A549 (cell line): ENCODE measurements at regions not wholly inside any gene's neighbourhood (a gene's known extent, or its start where the extent isn't known, plus 50 kb on each side); places are given as distances from the start of the nearest gene placed in this dataset.

Experiments
- ATAC-seq, 2 experiments: fragments of 200-7000 bp in 1 of 2; fragments of >200 bp in 1 of 2; cut with Nextera tagmentation in 1 of 2; cut with Tn5 transposase in 1 of 2; 3 replicates each; pipeline versions ENCODE4 v1.8.0 to v1.9.1; 2018 to 2020; ENCODE audit warnings: mild to moderate bottlenecking in 1 of 2, moderate library complexity in 1 of 2
- CTCF ChIA-PET: fragments of 300-600 bp; sonication (Branson Sonifier 250); formaldehyde crosslinking; extraction: SDS; loops from one replicate; lab custom pipeline; 2021; ENCODE audit warnings: antibody characterized with exemption, inconsistent platforms; lab: Yijun Ruan, JAX
- POLR2A ChIA-PET: fragments of 350-600 bp; formaldehyde crosslinking; extraction: SDS; loops from one replicate; lab custom pipeline; 2021; ENCODE audit warnings: antibody characterized with exemption, inconsistent platforms; lab: Yijun Ruan, JAX
- DNase-seq, 2 experiments: peaks; one replicate each; pipeline versions ENCODE4 v3.0.0 to v3.0.0-alpha.2; 2011 to 2016; ENCODE audit warnings: low read depth in 1 of 2, low spot score in 1 of 2
- FAIRE-seq: peaks from 2 replicates; lab custom pipeline; 2011; peaks lifted over from hg19 to GRCh38; lab: Jason Lieb, UNC
- H3K27ac ChIP-seq, 2 experiments: fragments of >200 bp; sonication (Bioruptor Twin); formaldehyde crosslinking; 3 replicates each; pipeline ENCODE4 v1.5.1; 2016 to 2017
- H3K4me1 ChIP-seq: fragments of >200 bp; sonication (Bioruptor Twin); formaldehyde crosslinking; 3 replicates; pipeline ENCODE4 v1.6.1; 2016
- H3K4me2 ChIP-seq: fragments of >200 bp; sonication (Bioruptor Twin); formaldehyde crosslinking; 3 replicates; pipeline ENCODE4 v1.6.1; 2016
- H3K4me3 ChIP-seq: fragments of >200 bp; sonication (Bioruptor Twin); formaldehyde crosslinking; 3 replicates; pipeline ENCODE4 v1.5.1; 2016
- H3K9me3 ChIP-seq: fragments of >200 bp; sonication (Bioruptor Twin); formaldehyde crosslinking; 3 replicates; pipeline ENCODE4 v1.6.1; 2016
- BCL3 ChIP-seq: fragments of >200 bp; sonication (Bioruptor Twin); formaldehyde crosslinking; IDR thresholded peaks from 3 replicates; pipeline ENCODE4 v1.6.1; 2016
- CEBPB ChIP-seq, 2 experiments: fragments of >200 bp in 1 of 2; sonication (Bioruptor Twin) in 1 of 2; formaldehyde crosslinking in 1 of 2; IDR thresholded peaks; 2 replicates each; pipeline ENCODE4 v1.6.1; 2012 to 2016
- EHF ChIP-seq: fragments of 250-450 bp; sonication (Bioruptor Pico); IDR thresholded peaks from 2 replicates; pipeline ENCODE4 v1.5.0; 2020; ENCODE audit warnings: mild to moderate bottlenecking
- EHMT2 ChIP-seq: fragments of 200-600 bp; sonication (generic); IDR thresholded peaks from 2 replicates; pipeline ENCODE4 v1.6.1; 2016; ENCODE audit warnings: antibody characterized with exemption, low read depth, mild to moderate bottlenecking, moderate library complexity
- EP300 ChIP-seq, 2 experiments: fragments of >200 bp; sonication (Bioruptor Twin); formaldehyde crosslinking; IDR thresholded peaks; 2 replicates in 1 of 2; 3 replicates in 1 of 2; pipeline ENCODE4 v1.6.1; 2016 to 2017
- FOSB ChIP-seq: fragments of 250-450 bp; sonication (Bioruptor Pico); IDR thresholded peaks from 2 replicates; pipeline ENCODE4 v1.5.0; 2020; ENCODE audit warnings: mild to moderate bottlenecking, moderate library complexity
- FOXS1 ChIP-seq: fragments of 250-450 bp; sonication (Bioruptor Pico); IDR thresholded peaks from 2 replicates; pipeline ENCODE4 v1.5.0; 2020; ENCODE audit warnings: mild to moderate bottlenecking, moderate library complexity
- HDAC2 ChIP-seq: fragments of 200-600 bp; sonication (generic); IDR thresholded peaks from 2 replicates; pipeline ENCODE4 v1.6.1; 2016
- HES2 ChIP-seq: fragments of >200 bp; sonication (Bioruptor Twin); formaldehyde crosslinking; IDR thresholded peaks from 2 replicates; pipeline ENCODE4 v1.6.1; 2016
- HEYL ChIP-seq: fragments of 250-450 bp; sonication (Bioruptor Pico); IDR thresholded peaks from 2 replicates; pipeline ENCODE4 v1.8.0; 2021; ENCODE audit warnings: mild to moderate bottlenecking, moderate library complexity
- HOXA7 ChIP-seq: fragments of 250-450 bp; sonication (Bioruptor Pico); IDR thresholded peaks from 2 replicates; pipeline ENCODE4 v1.5.0; 2020; ENCODE audit warnings: mild to moderate bottlenecking, moderate library complexity
- JUN ChIP-seq, 2 experiments: fragments of >200 bp; sonication (Bioruptor Twin); formaldehyde crosslinking; IDR thresholded peaks; 2 replicates in 1 of 2; 3 replicates in 1 of 2; pipeline ENCODE4 v1.6.1; 2016 to 2017
- KDM1A ChIP-seq: fragments of 200-600 bp; sonication (generic); IDR thresholded peaks from 2 replicates; pipeline ENCODE4 v1.6.1; 2016; ENCODE audit warnings: low read depth, mild to moderate bottlenecking
- MAFK ChIP-seq: fragments of 450-650 bp; IDR thresholded peaks from 2 replicates; pipeline ENCODE4 v1.6.1; 2014; ENCODE audit not compliant: partially characterized antibody
- MAX ChIP-seq: IDR thresholded peaks from 2 replicates; pipeline ENCODE4 v1.6.1; 2012
- MAZ ChIP-seq: fragments of 150-350 bp; IDR thresholded peaks from 2 replicates; pipeline ENCODE4 v1.6.1; 2014; ENCODE audit warnings: antibody characterized with exemption, low read depth, low read length, borderline replicate concordance
- NFE2L2 ChIP-seq: fragments of 150-350 bp; conservative IDR thresholded peaks from 2 replicates; pipeline ENCODE4 v1.6.1; 2014; ENCODE audit warnings: low read length
- NR3C1 ChIP-seq: fragments of >200 bp; sonication (Bioruptor Twin); formaldehyde crosslinking; IDR thresholded peaks from 3 replicates; pipeline ENCODE4 v1.6.1; 2017
- PBX3 ChIP-seq: IDR thresholded peaks from 2 replicates; pipeline ENCODE4 v1.6.1; 2012
- PHF8 ChIP-seq: fragments of 200-600 bp; sonication (generic); IDR thresholded peaks from 2 replicates; pipeline ENCODE4 v1.6.1; 2016; ENCODE audit warnings: low read depth, mild to moderate bottlenecking, antibody characterized with exemption, moderate library complexity, borderline replicate concordance
- RARB ChIP-seq: fragments of 250-450 bp; sonication (Bioruptor Pico); IDR thresholded peaks from 2 replicates; pipeline ENCODE4 v1.8.0; 2021; ENCODE audit warnings: mild to moderate bottlenecking, moderate library complexity
- RCOR1 ChIP-seq: fragments of 150-350 bp; IDR thresholded peaks from 2 replicates; pipeline ENCODE4 v1.6.1; 2014; ENCODE audit warnings: antibody characterized with exemption, low read length, low read depth
- REST ChIP-seq: fragments of 200-600 bp; sonication (generic); IDR thresholded peaks from 2 replicates; pipeline ENCODE4 v1.6.1; 2016; ENCODE audit warnings: antibody characterized with exemption, mild to moderate bottlenecking, moderate library complexity
- RNF2 ChIP-seq: fragments of 200-600 bp; sonication (generic); IDR thresholded peaks from 2 replicates; pipeline ENCODE4 v1.6.1; 2016; ENCODE audit warnings: low read depth, mild to moderate bottlenecking, antibody characterized with exemption, moderate library complexity, borderline replicate concordance
- SMC3 ChIP-seq: fragments of >200 bp; sonication (Bioruptor Twin); formaldehyde crosslinking; IDR thresholded peaks from 3 replicates; pipeline ENCODE4 v1.6.1; 2018; ENCODE audit warnings: inconsistent platforms
- ZC3H11A ChIP-seq: fragments of 450-650 bp; IDR thresholded peaks from 2 replicates; pipeline ENCODE4 v1.6.1; 2014; ENCODE audit warnings: antibody characterized with exemption, mild to moderate bottlenecking
- ZFP36 ChIP-seq: fragments of 450-650 bp; IDR thresholded peaks from 2 replicates; pipeline ENCODE4 v1.6.1; 2014; ENCODE audit warnings: borderline replicate concordance; ENCODE audit not compliant: partially characterized antibody
- WGBS: methylation state at CpG from one replicate; pipeline ENCODE4 v1.1.6; 2017; ENCODE audit errors: missing lambda C conversion rate; 5-methylcytosine and 5-hydroxymethylcytosine counted together

- no peak for TF ChIP-seq REST
- no peak for TF ChIP-seq JUN (IDR thresholded peaks at IDR 0.05)
- no peak for TF ChIP-seq RARB (CRISPR knock-in tag)
- no peak for TF ChIP-seq HOXA7 (CRISPR knock-in tag)
- no peak for TF ChIP-seq RNF2
- no peak for TF ChIP-seq EHMT2
- no peak for TF ChIP-seq NR3C1
Measured at GRCh38 chr16:63422715-63423114, 1386.5 kb upstream of the CDH8 start (continued).

GRCh38 chr16:63416712-63417111 lies 1380.5 kb upstream of the CDH8 start:
- TF ChIP-seq BCL3 (no peak), MAFK (no peak), CEBPB (IDR thresholded peaks at IDR 0.05) (no peak), EP300 (IDR thresholded peaks at IDR 0.05) (no peak), SMC3 (no peak), EHF (CRISPR knock-in tag) (no peak), HOXA7 (CRISPR knock-in tag) (no peak), HDAC2 (no peak), JUN (IDR thresholded peaks at IDR 0.05) (no peak), FOSB (CRISPR knock-in tag) (no peak), NR3C1 (no peak), NFE2L2 (no peak), RARB (CRISPR knock-in tag) (no peak), EHMT2 (no peak), HEYL (CRISPR knock-in tag) (no peak)
- DNase-seq (no peak), ATAC-seq (no peak), FAIRE-seq (no peak)
- Histone ChIP-seq H3K4me3 (no peak overlapping the region), H3K4me1 (no peaks in the 10 kb centered on the region), H3K9me3 (no peaks in the 10 kb centered on the region; the same call in 2 of the 3 replicates), H3K27ac (no peak overlapping the region), H3K4me2 (no peak overlapping the region)
- CTCF ChIA-PET, result no interaction called here
- POLR2A ChIA-PET, result no interaction called here
- 32% methylated on average over 4 of the region's 4 CpGs for WGBS

GRCh38 chr16:63415014-63415413 lies 1378.8 kb upstream of the CDH8 start:
- Histone ChIP-seq H3K27ac (no peak overlapping the region), H3K4me3 (no peak overlapping the region), H3K9me3 (no peaks in the 10 kb centered on the region; the same call in 2 of the 3 replicates), H3K4me1 (no peaks in the 10 kb centered on the region), H3K4me2 (no peak overlapping the region)
- FAIRE-seq (no peak), DNase-seq (no peak), ATAC-seq (no peak)
- ChIA-PET CTCF (no interaction called here), POLR2A (no interaction called here)
- TF ChIP-seq PBX3 (no peak), NR3C1 (no peak), ZFP36 (no peak), RCOR1 (no peak), FOSB (CRISPR knock-in tag) (no peak), KDM1A (no peak), SMC3 (no peak), ZC3H11A (no peak), MAZ (no peak), MAFK (no peak), PHF8 (no peak), HDAC2 (no peak), HES2 (no peak), MAX (no peak), FOXS1 (CRISPR knock-in tag) (no peak), EHMT2 (no peak), HOXA7 (CRISPR knock-in tag) (no peak)
- 20% methylated on average over 2 of the region's 2 CpGs for WGBS
